ENCODE measurements at regions not wholly inside any gene's neighbourhood (a gene's known extent, or its start where the extent isn't known, plus 50 kb on each side); places are given as distances from the start of the nearest gene placed in this dataset.

- peaks cover 23% of the 10 kb centered on the region for H3K4me1 ChIP-seq (ENCODE audit: insufficient read depth, low read length, poor library complexity, severe bottlenecking)
- TF ChIP-seq CTCF (conservative IDR thresholded peaks at IDR 0.05; ENCODE audit: low read depth, low read length) (no peak), EZH2 (IDR thresholded peaks at IDR 0.05; ENCODE audit: borderline replicate concordance, low read depth, low read length, poor library complexity, severe bottlenecking) (no peak)
- H3K27me3 ChIP-seq (replicated peaks; ENCODE audit: insufficient read depth, low read depth, low read length, poor library complexity): no peaks in the 10 kb centered on the region
- intact Hi-C loops (cut with micrococcal nuclease; ENCODE audit: unreplicated experiment): no loop called here
- POLR2A ChIA-PET (ENCODE audit: low non-redundant PET): no interaction called here
- H3K4me3 ChIP-seq (ENCODE audit: low read depth, low read length, poor library complexity, severe bottlenecking): no peak overlapping the region
- BruUV-seq (replicated peaks): no TSS peak
- H3K9me3 ChIP-seq (ENCODE audit: low read depth, low read length, poor library complexity, severe bottlenecking): no peaks in the 10 kb centered on the region
- H3K36me3 ChIP-seq (ENCODE audit: insufficient read depth, low read length, poor library complexity, severe bottlenecking): no peaks in the 10 kb centered on the region
- DNase-seq (ENCODE audit: low spot score): no peak
- no peak overlapping the region for H3K27ac ChIP-seq (ENCODE audit: low read depth, low read length, poor library complexity, severe bottlenecking)
- CTCF ChIA-PET: no interaction called here
Measured at GRCh38 chr15:62455441-62455921, 290.4 kb upstream of the C2CD4B start.

GRCh38 chr15:62456011-62456920 lies 291.2 kb upstream of the C2CD4B start:
- peaks cover 23% of the 10 kb centered on the region for H3K4me1 ChIP-seq (ENCODE audit: insufficient read depth, low read length, poor library complexity, severe bottlenecking)
- no peaks in the 10 kb centered on the region for H3K27me3 ChIP-seq (replicated peaks; ENCODE audit: insufficient read depth, low read depth, low read length, poor library complexity)
- BruUV-seq (replicated peaks): no TSS peak
- TF ChIP-seq CTCF (conservative IDR thresholded peaks at IDR 0.05; ENCODE audit: low read depth, low read length) (no peak), EZH2 (IDR thresholded peaks at IDR 0.05; ENCODE audit: borderline replicate concordance, low read depth, low read length, poor library complexity, severe bottlenecking) (no peak)
- POLR2A ChIA-PET (ENCODE audit: low non-redundant PET): no interaction called here
- CTCF ChIA-PET: no interaction called here
- no peak for DNase-seq (ENCODE audit: low spot score)
- no peaks in the 10 kb centered on the region for H3K9me3 ChIP-seq (ENCODE audit: low read depth, low read length, poor library complexity, severe bottlenecking)
- no peaks in the 10 kb centered on the region for H3K36me3 ChIP-seq (ENCODE audit: insufficient read depth, low read length, poor library complexity, severe bottlenecking)
- intact Hi-C loops (cut with micrococcal nuclease; ENCODE audit: unreplicated experiment): no loop called here
- H3K4me3 ChIP-seq (ENCODE audit: low read depth, low read length, poor library complexity, severe bottlenecking): no peak overlapping the region
- no peak overlapping the region for H3K27ac ChIP-seq (ENCODE audit: low read depth, low read length, poor library complexity, severe bottlenecking)

- Histone ChIP-seq H3K4me3 (ENCODE audit: low read depth, low read length, poor library complexity, severe bottlenecking) (no peak overlapping the region), H3K27me3 (replicated peaks; ENCODE audit: insufficient read depth, low read depth, low read length, poor library complexity) (no peaks in the 10 kb centered on the region), H3K9me3 (ENCODE audit: low read depth, low read length, poor library complexity, severe bottlenecking) (no peaks in the 10 kb centered on the region), H3K4me1 (ENCODE audit: insufficient read depth, low read length, poor library complexity, severe bottlenecking) (peaks cover 16% of the 10 kb centered on the region), H3K27ac (ENCODE audit: low read depth, low read length, poor library complexity, severe bottlenecking) (no peak overlapping the region), H3K36me3 (ENCODE audit: insufficient read depth, low read length, poor library complexity, severe bottlenecking) (no peaks in the 10 kb centered on the region)
- no TSS peak for BruUV-seq (replicated peaks)
- ChIA-PET POLR2A (ENCODE audit: low non-redundant PET) (no interaction called here), CTCF (no interaction called here)
- no peak for DNase-seq (ENCODE audit: low spot score)
- no peak for TF ChIP-seq EZH2 (IDR thresholded peaks at IDR 0.05; ENCODE audit: borderline replicate concordance, low read depth, low read length, poor library complexity, severe bottlenecking)
- TF ChIP-seq CTCF (conservative IDR thresholded peaks at IDR 0.05; ENCODE audit: low read depth, low read length): no peak
- intact Hi-C loops (cut with micrococcal nuclease; ENCODE audit: unreplicated experiment): no loop called here
Measured at GRCh38 chr15:62457100-62457499, 292.0 kb upstream of the C2CD4B start.

All from A673 (cell line).